Mesenchymal stem cell (in vitro differentiated cells and primary cell): ENCODE measurements at regions not wholly inside any gene's neighbourhood (a gene's known extent, or its start where the extent isn't known, plus 50 kb on each side); places are given as distances from the start of the nearest gene placed in this dataset.
A peak's percentile ranks its signal among the peaks of the same experiment; 100 is the strongest.

Source experiments
- DNase-seq: peaks from one replicate; pipeline ENCODE4 v3.0.0-alpha.2; 2013
- H2AFZ ChIP-seq: one replicate; pipeline ENCODE4 v1.6.1; 2013; ENCODE audit warnings: low read depth, mild to moderate bottlenecking, control low read depth, inconsistent platforms, low read length, moderate library complexity
- H2AK5ac ChIP-seq: 2 replicates; pipeline ENCODE4 v1.6.1; 2013; ENCODE audit warnings: low read length, moderate library complexity, mild to moderate bottlenecking, inconsistent platforms; ENCODE audit not compliant: severe bottlenecking
- H2BK120ac ChIP-seq: one replicate; pipeline ENCODE4 v1.6.1; 2013; ENCODE audit warnings: low read depth, mild to moderate bottlenecking, inconsistent platforms, low read length, moderate library complexity
- H2BK12ac ChIP-seq, 2 experiments: one replicate each; pipeline ENCODE4 v1.6.1; 2013; ENCODE audit warnings: inconsistent platforms in 2 of 2, low read length in 2 of 2, mild to moderate bottlenecking in 2 of 2, moderate library complexity in 2 of 2, control low read depth in 1 of 2
- H2BK15ac ChIP-seq: one replicate; pipeline ENCODE4 v1.6.1; 2013; ENCODE audit warnings: mild to moderate bottlenecking, low read depth, inconsistent platforms; ENCODE audit not compliant: poor library complexity, severe bottlenecking
- H2BK5ac ChIP-seq: 2 replicates; pipeline ENCODE4 v1.6.1; 2013; ENCODE audit warnings: low read depth, mild to moderate bottlenecking, low read length, control low read depth, inconsistent platforms; ENCODE audit not compliant: poor library complexity, severe bottlenecking
- H3K14ac ChIP-seq, 2 experiments: one replicate each; pipeline ENCODE4 v1.6.1; 2013; ENCODE audit warnings: inconsistent platforms in 2 of 2, low read length in 2 of 2, control low read depth in 1 of 2, mild to moderate bottlenecking in 1 of 2, moderate library complexity in 1 of 2
- H3K18ac ChIP-seq, 2 experiments: one replicate each; pipeline ENCODE4 v1.6.1; 2013; ENCODE audit warnings: inconsistent platforms in 2 of 2, low read length in 2 of 2, control low read depth in 1 of 2, low read depth in 1 of 2, mild to moderate bottlenecking in 1 of 2
- H3K23ac ChIP-seq, 2 experiments: one replicate each; pipeline ENCODE4 v1.6.1; 2013; ENCODE audit warnings: inconsistent platforms in 2 of 2, low read length in 2 of 2, mild to moderate bottlenecking in 2 of 2, moderate library complexity in 2 of 2, control low read depth in 1 of 2
- H3K27ac ChIP-seq: 2 replicates; pipeline ENCODE4 v1.5.1; 2013; ENCODE audit warnings: mild to moderate bottlenecking, moderate library complexity, low read length, control low read depth, inconsistent platforms; ENCODE audit not compliant: poor library complexity, severe bottlenecking
- H3K27me3 ChIP-seq, 2 experiments: 2 replicates each; pipeline versions ENCODE4 v1.6.1 to v1.7.0; 2013; ENCODE audit warnings: low read length in 2 of 2, mild to moderate bottlenecking in 2 of 2, moderate library complexity in 2 of 2, control low read depth in 1 of 2, inconsistent platforms in 1 of 2; ENCODE audit not compliant: control insufficient read depth in 1 of 2, insufficient read depth in 1 of 2
- H3K36me3 ChIP-seq, 2 experiments: 2 replicates each; pipeline versions ENCODE4 v1.6.1 to v1.7.0; 2013; ENCODE audit warnings: low read length in 2 of 2, control low read depth in 1 of 2, inconsistent platforms in 1 of 2, low read depth in 1 of 2, mild to moderate bottlenecking in 1 of 2; ENCODE audit not compliant: insufficient read depth in 2 of 2, control insufficient read depth in 1 of 2
- H3K4ac ChIP-seq, 2 experiments: one replicate each; pipeline ENCODE4 v1.6.1; 2013; ENCODE audit warnings: inconsistent platforms in 2 of 2, low read length in 2 of 2, mild to moderate bottlenecking in 2 of 2, moderate library complexity in 2 of 2, control low read depth in 1 of 2, low read depth in 1 of 2
- H3K4me1 ChIP-seq: 2 replicates; pipeline ENCODE4 v1.6.1; 2013; ENCODE audit warnings: low read depth, low read length, control low read depth; ENCODE audit not compliant: control insufficient read depth, insufficient read depth
- H3K4me2 ChIP-seq: 2 replicates; pipeline ENCODE4 v1.6.1; 2013; ENCODE audit warnings: low read length, mild to moderate bottlenecking, inconsistent platforms; ENCODE audit not compliant: poor library complexity, severe bottlenecking
- H3K4me3 ChIP-seq, 2 experiments: 2 replicates each; pipeline versions ENCODE4 v1.5.1 to v1.7.0; 2013; ENCODE audit warnings: low read length in 2 of 2, mild to moderate bottlenecking in 2 of 2, control low read depth in 1 of 2, low read depth in 1 of 2; ENCODE audit not compliant: insufficient read depth in 1 of 2
- H3K79me1 ChIP-seq: replicated peaks from 2 replicates; pipeline ENCODE4 v1.6.1; 2013; ENCODE audit warnings: mild to moderate bottlenecking, control low read depth, low read length, inconsistent platforms; ENCODE audit not compliant: poor library complexity, severe bottlenecking
- H3K9ac ChIP-seq: 2 replicates; pipeline ENCODE4 v1.7.0; 2013; ENCODE audit warnings: mild to moderate bottlenecking, low read length, moderate library complexity
- H3K9me3 ChIP-seq: 2 replicates; pipeline ENCODE4 v1.7.0; 2013; ENCODE audit warnings: mild to moderate bottlenecking, low read length; ENCODE audit not compliant: control insufficient read depth
- H4K8ac ChIP-seq: one replicate; pipeline ENCODE4 v1.6.1; 2013; ENCODE audit warnings: inconsistent platforms, mild to moderate bottlenecking, low read length, moderate library complexity
- H4K91ac ChIP-seq: one replicate; pipeline ENCODE4 v1.6.1; 2013; ENCODE audit warnings: mild to moderate bottlenecking, low read length, inconsistent platforms
- WGBS: methylation state at CpG from one replicate; pipeline ENCODE4 v1.1.7; 2013; ENCODE audit warnings: mixed read lengths; 5-methylcytosine and 5-hydroxymethylcytosine counted together

DNA sequence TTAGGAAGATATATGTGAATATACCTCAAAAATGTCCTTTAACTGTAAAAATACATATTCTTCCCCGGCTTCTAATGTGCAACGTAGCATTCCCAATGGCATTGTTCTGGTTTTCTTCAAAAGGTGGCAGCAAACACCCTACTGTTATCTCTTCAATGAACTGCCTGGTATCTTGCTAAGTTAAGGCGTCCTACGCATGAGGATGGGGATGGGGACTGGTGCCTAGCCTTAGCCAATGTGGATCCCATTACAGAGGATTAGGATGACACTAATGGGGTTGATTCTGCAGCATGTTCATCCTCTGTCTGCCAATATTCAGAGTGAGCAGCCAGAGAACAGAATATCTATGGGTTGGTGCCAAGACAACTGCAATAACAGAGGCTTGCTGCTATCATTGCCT, 334.9 kb upstream of the ADGRL3 start:
- no peaks in the 10 kb centered on the region for H3K9me3 ChIP-seq
- no peak overlapping the region for H3K4me3 ChIP-seq
- H2BK12ac ChIP-seq = no peak overlapping the region
- H3K9ac ChIP-seq = no peak overlapping the region
- DNase-seq = peak; percentile 5
- H3K14ac ChIP-seq = no peak overlapping the region
- H3K79me1 ChIP-seq = no peaks in the 10 kb centered on the region
- H2AK5ac ChIP-seq = no peak overlapping the region
- no peak overlapping the region for H3K27ac ChIP-seq
- no peaks in the 10 kb centered on the region for H3K27me3 ChIP-seq
- H3K4me1 ChIP-seq = no peaks in the 10 kb centered on the region
- no peaks in the 10 kb centered on the region for H3K36me3 ChIP-seq
- no peak overlapping the region for H2BK120ac ChIP-seq
- no peak overlapping the region for H3K4ac ChIP-seq
- H2AFZ ChIP-seq = no peak overlapping the region
- no peak overlapping the region for H3K4me2 ChIP-seq
- H3K18ac ChIP-seq = no peak overlapping the region
- H4K91ac ChIP-seq = no peak overlapping the region
- H2BK15ac ChIP-seq = no peak overlapping the region
- no peak overlapping the region for H4K8ac ChIP-seq
- 76% methylated on average over 4 of the region's 4 CpGs for WGBS
- no peak overlapping the region for H2BK5ac ChIP-seq
- no peak overlapping the region for H3K23ac ChIP-seq

DNA sequence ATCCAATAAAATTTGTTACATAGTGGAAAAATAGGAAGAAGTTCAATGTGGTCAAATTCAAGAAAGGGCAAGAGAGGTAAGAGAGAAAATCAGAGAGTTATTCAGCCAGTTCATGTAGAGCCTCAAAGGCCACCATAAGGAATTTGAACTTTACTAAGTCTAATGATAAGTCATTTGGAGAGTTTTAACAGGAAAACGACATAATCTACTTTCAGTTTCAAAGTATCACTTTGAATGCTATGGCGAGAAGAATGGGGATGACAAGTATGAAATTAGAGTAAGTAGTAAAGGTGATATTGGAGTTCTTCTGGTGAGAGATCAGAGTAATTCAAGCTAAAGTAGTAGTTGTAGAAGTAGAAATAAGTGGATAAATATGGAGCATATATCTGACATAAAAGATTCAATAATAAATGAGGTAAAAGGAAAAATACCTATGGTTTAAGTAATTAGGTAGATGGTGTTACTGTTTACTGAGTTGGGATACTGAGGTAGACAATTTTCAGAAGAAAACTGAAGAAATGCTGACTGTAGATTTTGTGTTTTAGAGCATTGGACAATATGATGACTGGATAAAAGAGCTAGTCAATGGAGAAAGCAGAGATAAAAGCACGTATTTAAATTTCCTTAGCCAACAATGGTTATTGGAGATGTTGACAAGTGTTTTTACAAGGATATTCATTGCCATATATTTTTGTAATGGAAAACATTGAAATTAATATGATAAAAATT, 331.7 kb upstream of the ADGRL3 start:
- Histone ChIP-seq H2BK5ac (no peak overlapping the region), H4K91ac (no peak overlapping the region), H3K14ac (no peak overlapping the region), H3K27me3 (no peaks in the 10 kb centered on the region), H2BK120ac (no peak overlapping the region), H2BK15ac (no peak overlapping the region), H4K8ac (no peak overlapping the region), H3K9ac (no peak overlapping the region), H3K4me1 (no peaks in the 10 kb centered on the region), H3K4me3 (no peak overlapping the region), H2AFZ (no peak overlapping the region), H3K79me1 (no peaks in the 10 kb centered on the region), H3K18ac (no peak overlapping the region), H3K4me2 (no peak overlapping the region), H2AK5ac (no peak overlapping the region), H3K23ac (no peak overlapping the region), H2BK12ac (no peak overlapping the region), H3K9me3 (no peaks in the 10 kb centered on the region), H3K36me3 (no peaks in the 10 kb centered on the region), H3K27ac (no peak overlapping the region), H3K4ac (no peak overlapping the region)
- WGBS = 84% methylated on average over 3 of the region's 3 CpGs
- no peak for DNase-seq

DNA sequence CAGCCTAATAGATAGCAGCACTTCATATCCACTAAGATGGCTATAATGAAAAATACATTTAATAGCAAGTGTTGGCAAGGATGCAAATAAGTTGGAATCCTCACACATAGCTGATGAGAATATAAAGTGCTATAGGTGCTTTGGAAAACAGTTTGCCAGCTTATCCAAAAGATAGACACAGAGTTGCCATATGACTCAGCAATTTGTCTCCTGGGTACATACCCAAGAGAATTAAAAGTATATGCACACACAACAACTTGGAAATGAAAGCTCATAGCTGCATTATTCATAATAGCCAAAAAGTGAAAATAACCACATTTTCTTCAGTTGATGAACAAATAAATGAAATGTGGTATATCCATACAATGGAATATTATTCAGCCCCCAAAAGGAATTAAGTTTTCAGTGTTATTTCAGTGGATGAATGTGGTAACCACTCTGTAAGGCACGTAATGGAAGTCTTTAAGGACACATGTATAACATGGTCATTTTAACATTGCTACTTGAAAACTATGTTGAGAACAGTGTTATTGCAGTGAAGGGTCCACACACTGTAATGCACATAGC, 320.9 kb upstream of the ADGRL3 start:
- no peak overlapping the region for H2BK5ac ChIP-seq
- 75% methylated on average over 1 of the region's 1 CpG for WGBS
- DNase-seq = no peak

DNA sequence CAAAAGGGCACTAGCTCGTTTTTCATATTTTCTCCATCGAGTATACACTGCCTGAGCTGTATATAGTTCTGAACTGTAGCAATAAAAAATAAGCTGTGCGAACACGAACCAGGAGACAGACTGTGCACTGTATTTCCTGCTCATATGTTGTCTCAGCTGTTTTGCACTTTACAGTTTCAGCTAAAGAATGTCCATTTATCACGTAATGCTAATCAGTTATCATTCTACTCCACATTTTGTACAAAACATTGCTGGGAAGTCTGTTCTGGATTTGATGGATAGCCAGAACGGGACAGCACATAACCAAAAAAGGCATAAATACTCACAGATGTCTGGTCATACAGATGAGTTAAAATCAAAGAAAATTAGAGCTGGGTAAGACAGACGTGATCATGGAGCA, 315.5 kb upstream of the ADGRL3 start:
- H3K9ac ChIP-seq = no peak overlapping the region
- no peak overlapping the region for H2AK5ac ChIP-seq
- H3K36me3 ChIP-seq = no peaks in the 10 kb centered on the region
- H3K27ac ChIP-seq = no peak overlapping the region
- H2BK12ac ChIP-seq = no peak overlapping the region
- H4K91ac ChIP-seq = no peak overlapping the region
- no peak overlapping the region for H3K4me3 ChIP-seq
- 71% methylated on average over 7 of the region's 7 CpGs for WGBS
- no peaks in the 10 kb centered on the region for H3K27me3 ChIP-seq
- no peak overlapping the region for H2BK15ac ChIP-seq
- peak overlapping the region; percentile 49 for H3K4me2 ChIP-seq
- H4K8ac ChIP-seq = no peak overlapping the region
- H3K14ac ChIP-seq = no peak overlapping the region
- no peak overlapping the region for H2BK5ac ChIP-seq
- no peaks in the 10 kb centered on the region for H3K79me1 ChIP-seq
- no peak overlapping the region for H2AFZ ChIP-seq
- no peak overlapping the region for H3K4ac ChIP-seq
- peaks cover 15% of the 10 kb centered on the region for H3K9me3 ChIP-seq
- H2BK120ac ChIP-seq = no peak overlapping the region
- H3K18ac ChIP-seq = no peak overlapping the region
- peak; percentile 6 for DNase-seq
- no peaks in the 10 kb centered on the region for H3K4me1 ChIP-seq
- H3K23ac ChIP-seq = no peak overlapping the region

More for the DNA sequence above, 320.9 kb upstream of the ADGRL3 start:
- Histone ChIP-seq H3K79me1 (no peaks in the 10 kb centered on the region), H3K23ac (no peak overlapping the region), H3K4me1 (no peaks in the 10 kb centered on the region), H2BK15ac (no peak overlapping the region), H2BK12ac (no peak overlapping the region), H3K27ac (no peak overlapping the region), H3K27me3 (no peaks in the 10 kb centered on the region), H2AK5ac (no peak overlapping the region), H4K91ac (no peak overlapping the region), H3K9ac (no peak overlapping the region), H4K8ac (no peak overlapping the region), H2AFZ (no peak overlapping the region), H3K4me3 (no peak overlapping the region), H3K4ac (no peak overlapping the region), H3K36me3 (no peaks in the 10 kb centered on the region), H3K18ac (no peak overlapping the region), H3K9me3 (peaks cover 21% of the 10 kb centered on the region), H3K14ac (no peak overlapping the region), H3K4me2 (no peak overlapping the region), H2BK120ac (no peak overlapping the region)
